ENCODE measurements at regions not wholly inside any gene's neighbourhood (a gene's known extent, or its start where the extent isn't known, plus 50 kb on each side); places are given as distances from the start of the nearest gene placed in this dataset.

DNA sequence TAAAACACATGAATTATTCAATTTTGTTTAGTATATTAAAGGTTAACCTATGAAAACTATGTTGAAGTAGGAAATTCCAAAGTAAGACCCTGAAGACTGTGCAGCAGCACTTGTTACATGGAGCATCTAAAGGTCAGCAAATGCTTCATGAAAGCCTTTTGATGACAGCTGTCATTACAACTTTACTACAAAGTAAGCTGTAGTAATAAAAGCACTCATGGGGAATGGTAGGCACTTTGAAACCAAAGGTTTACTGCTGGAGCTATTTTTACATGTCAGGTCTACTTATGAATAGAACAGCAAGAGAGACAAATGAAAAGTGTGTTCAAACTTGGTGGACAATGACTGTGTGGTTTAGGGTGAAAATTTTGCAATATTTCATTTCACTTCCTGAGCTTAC lies 672.5 kb upstream of the PCDH20 start:
- TF ChIP-seq, protein P1, sequence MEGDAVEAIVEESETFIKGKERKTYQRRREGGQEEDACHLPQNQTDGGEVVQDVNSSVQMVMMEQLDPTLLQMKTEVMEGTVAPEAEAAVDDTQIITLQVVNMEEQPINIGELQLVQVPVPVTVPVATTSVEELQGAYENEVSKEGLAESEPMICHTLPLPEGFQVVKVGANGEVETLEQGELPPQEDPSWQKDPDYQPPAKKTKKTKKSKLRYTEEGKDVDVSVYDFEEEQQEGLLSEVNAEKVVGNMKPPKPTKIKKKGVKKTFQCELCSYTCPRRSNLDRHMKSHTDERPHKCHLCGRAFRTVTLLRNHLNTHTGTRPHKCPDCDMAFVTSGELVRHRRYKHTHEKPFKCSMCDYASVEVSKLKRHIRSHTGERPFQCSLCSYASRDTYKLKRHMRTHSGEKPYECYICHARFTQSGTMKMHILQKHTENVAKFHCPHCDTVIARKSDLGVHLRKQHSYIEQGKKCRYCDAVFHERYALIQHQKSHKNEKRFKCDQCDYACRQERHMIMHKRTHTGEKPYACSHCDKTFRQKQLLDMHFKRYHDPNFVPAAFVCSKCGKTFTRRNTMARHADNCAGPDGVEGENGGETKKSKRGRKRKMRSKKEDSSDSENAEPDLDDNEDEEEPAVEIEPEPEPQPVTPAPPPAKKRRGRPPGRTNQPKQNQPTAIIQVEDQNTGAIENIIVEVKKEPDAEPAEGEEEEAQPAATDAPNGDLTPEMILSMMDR (conservative IDR thresholded peaks at IDR 0.05) = no peak
- TF ChIP-seq ZFX (IDR thresholded peaks at IDR 0.05) = no peak

Measured in C4-2B (cell line).